GM19193 (cell line): ENCODE measurements at regions not wholly inside any gene's neighbourhood (a gene's known extent, or its start where the extent isn't known, plus 50 kb on each side); places are given as distances from the start of the nearest gene placed in this dataset.

Experiments
- POLR2A ChIP-seq: IDR thresholded peaks from 4 replicates; pipeline ENCODE4 v1.6.1; 2011; ENCODE audit not compliant: insufficient read depth, insufficient read length; ENCODE audit errors: extremely low read depth

- no peak for TF ChIP-seq POLR2A
Observed at GRCh38 chr6:156457601-156458000, 319.6 kb upstream of the ARID1B start.

GRCh38 chr6:156455847-156456246, 321.3 kb upstream of the ARID1B start:
- TF ChIP-seq POLR2A, result no peak

GRCh38 chr6:156454867-156455266, 322.3 kb upstream of the ARID1B start:
- TF ChIP-seq POLR2A, result no peak

GRCh38 chr6:156451726-156452125, 325.5 kb upstream of the ARID1B start:
- no peak for TF ChIP-seq POLR2A

GRCh38 chr6:156451088-156451487, 326.1 kb upstream of the ARID1B start:
- TF ChIP-seq POLR2A, result no peak

- TF ChIP-seq POLR2A, result no peak
Observed at GRCh38 chr6:156450421-156450820, 326.8 kb upstream of the ARID1B start.

GRCh38 chr6:156449569-156449968, 327.6 kb upstream of the ARID1B start:
- no peak for TF ChIP-seq POLR2A

- TF ChIP-seq POLR2A, result no peak
Observed at GRCh38 chr6:156449128-156449527, 328.1 kb upstream of the ARID1B start.

- no peak for TF ChIP-seq POLR2A
Observed at GRCh38 chr6:156448579-156448978, 328.6 kb upstream of the ARID1B start.

- TF ChIP-seq POLR2A, result no peak
Observed at GRCh38 chr6:156440688-156441087, 336.5 kb upstream of the ARID1B start.

- no peak for TF ChIP-seq POLR2A
Observed at GRCh38 chr6:156438350-156438923, 338.7 kb upstream of the ARID1B start.

- no peak for TF ChIP-seq POLR2A
Observed at GRCh38 chr6:156437121-156437879, 339.9 kb upstream of the ARID1B start.

GRCh38 chr6:156434795-156435190, 342.4 kb upstream of the ARID1B start:
- no peak for TF ChIP-seq POLR2A

- no peak for TF ChIP-seq POLR2A
Observed at GRCh38 chr6:156434049-156434794, 343.0 kb upstream of the ARID1B start.

- TF ChIP-seq POLR2A, result no peak
Observed at GRCh38 chr6:156432543-156432942, 344.6 kb upstream of the ARID1B start.

- TF ChIP-seq POLR2A, result no peak
Observed at GRCh38 chr6:156430386-156430785, 346.8 kb upstream of the ARID1B start.
